SK-N-DZ (cell line): ENCODE measurements at regions not wholly inside any gene's neighbourhood (a gene's known extent, or its start where the extent isn't known, plus 50 kb on each side); places are given as distances from the start of the nearest gene placed in this dataset.

ENCODE experiments used
- DNase-seq: peaks from one replicate; pipeline ENCODE4 v3.0.0-alpha.2; 2015; ENCODE audit warnings: low spot score

GRCh38 chr16:87171723-87172122 lies 145.5 kb downstream of the C16orf95 start:
- no peak for DNase-seq

- DNase-seq, result no peak
These were observed 144.6 kb downstream of the C16orf95 start for GRCh38 chr16:87172632-87173031.

- no peak for DNase-seq
These were observed 143.8 kb downstream of the C16orf95 start for GRCh38 chr16:87173294-87173893.

GRCh38 chr16:87174061-87174460 lies 143.1 kb downstream of the C16orf95 start:
- DNase-seq, result no peak

- no peak for DNase-seq
These were observed 140.5 kb downstream of the C16orf95 start for GRCh38 chr16:87176735-87177134.

- DNase-seq, result no peak
These were observed 139.5 kb downstream of the C16orf95 start for GRCh38 chr16:87177673-87178072.

GRCh38 chr16:87178177-87178863 lies 138.9 kb downstream of the C16orf95 start:
- no peak for DNase-seq

- no peak for DNase-seq
These were observed 138.2 kb downstream of the C16orf95 start for GRCh38 chr16:87178977-87179376.

- DNase-seq, result no peak
These were observed 137.1 kb downstream of the C16orf95 start for GRCh38 chr16:87180069-87180468.

- DNase-seq, result no peak
These were observed 134.4 kb downstream of the C16orf95 start for GRCh38 chr16:87182759-87183158.

GRCh38 chr16:87183647-87184046 lies 133.5 kb downstream of the C16orf95 start:
- no peak for DNase-seq

GRCh38 chr16:87185308-87185707 lies 131.9 kb downstream of the C16orf95 start:
- DNase-seq, result no peak

- no peak for DNase-seq
These were observed 131.2 kb downstream of the C16orf95 start for GRCh38 chr16:87185983-87186382.

- no peak for DNase-seq
These were observed 130.7 kb downstream of the C16orf95 start for GRCh38 chr16:87186446-87186845.

- DNase-seq, result no peak
These were observed 130.2 kb downstream of the C16orf95 start for GRCh38 chr16:87186876-87187533.

GRCh38 chr16:87188104-87188503 lies 129.1 kb downstream of the C16orf95 start:
- DNase-seq, result no peak

- DNase-seq, result no peak
These were observed 127.8 kb downstream of the C16orf95 start for GRCh38 chr16:87189426-87189825.

- DNase-seq, result no peak
These were observed 126.6 kb downstream of the C16orf95 start for GRCh38 chr16:87190288-87191230.

GRCh38 chr16:87192452-87193073 lies 124.6 kb downstream of the C16orf95 start:
- no peak for DNase-seq

- DNase-seq, result no peak
These were observed 123.0 kb downstream of the C16orf95 start for GRCh38 chr16:87194172-87194571.

- DNase-seq, result no peak
These were observed 122.0 kb downstream of the C16orf95 start for GRCh38 chr16:87195161-87195560.
